Panc1 (cell line): ENCODE measurements at regions not wholly inside any gene's neighbourhood (a gene's known extent, or its start where the extent isn't known, plus 50 kb on each side); places are given as distances from the start of the nearest gene placed in this dataset.

Experiments used
- CTCF ChIP-seq: fragments of 450-650 bp; IDR thresholded peaks from 2 replicates; pipeline ENCODE4 v1.5.1; 2017; ENCODE audit warnings: mild to moderate bottlenecking
- POLR2AphosphoS5 ChIP-seq: IDR thresholded peaks from 2 replicates; pipeline ENCODE4 v1.6.1; 2012; ENCODE audit warnings: mild to moderate bottlenecking, low read depth, low read length, moderate library complexity
- REST ChIP-seq, 2 experiments: IDR thresholded peaks; 2 replicates each; pipeline ENCODE4 v1.6.1; 2011 to 2012; ENCODE audit warnings: low read depth in 2 of 2, control low read depth in 1 of 2, low read length in 1 of 2, mild to moderate bottlenecking in 1 of 2, moderate library complexity in 1 of 2; ENCODE audit not compliant: insufficient read depth in 1 of 2
- SIN3A ChIP-seq: IDR thresholded peaks from 2 replicates; pipeline ENCODE4 v1.6.1; 2012; ENCODE audit warnings: low read depth, mild to moderate bottlenecking, low read length, moderate library complexity, borderline replicate concordance; ENCODE audit not compliant: insufficient read depth
- TCF7L2 ChIP-seq: IDR thresholded peaks from 2 replicates; pipeline ENCODE4 v1.6.1; 2011; ENCODE audit warnings: mild to moderate bottlenecking, low read depth, low read length, inconsistent platforms

- TF ChIP-seq REST (IDR thresholded peaks at IDR 0.05; ENCODE audit: insufficient read depth in 1 of 2, low read depth in 2 of 2, low read length in 1 of 2) (no peak), POLR2AphosphoS5 (no peak), CTCF (peak; percentile 53), SIN3A (no peak), TCF7L2 (no peak)
Measured at GRCh38 chr18:3380384-3380961, 69.5 kb upstream of the TGIF1 start.
